ENCODE measurements at regions not wholly inside any gene's neighbourhood (a gene's known extent, or its start where the extent isn't known, plus 50 kb on each side); places are given as distances from the start of the nearest gene placed in this dataset.

DNA sequence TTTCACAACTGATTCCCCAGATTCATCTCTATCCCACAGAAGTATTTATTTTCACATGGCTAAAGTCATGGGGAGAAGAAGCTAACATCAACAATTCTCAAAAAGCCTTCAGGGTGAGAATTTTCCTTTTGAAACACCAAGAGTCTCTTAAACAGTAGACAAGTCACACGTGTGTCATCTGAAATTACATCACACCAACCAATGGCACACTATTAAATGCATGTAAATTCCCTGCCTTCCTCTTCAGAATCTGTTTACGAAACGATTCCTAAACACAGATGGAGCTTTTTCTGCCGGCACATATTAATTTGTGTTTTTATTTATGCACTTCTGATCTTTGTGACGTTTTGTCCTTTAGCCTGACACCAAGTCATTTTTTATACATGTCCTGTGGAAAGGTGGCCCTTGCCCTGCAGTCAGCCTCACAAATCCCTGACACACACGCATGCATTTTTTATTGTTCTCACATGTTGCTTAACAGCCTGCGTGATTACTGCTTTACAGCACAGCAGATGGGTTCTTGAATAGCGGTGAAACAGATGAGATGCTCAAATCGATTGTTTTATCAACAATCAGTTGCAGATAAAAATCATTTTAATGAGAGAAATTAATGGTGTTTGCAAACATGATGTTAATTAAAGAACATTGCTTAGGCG, 735.9 kb upstream of the TENM3 start:
- DNase-seq, result no peak

DNA sequence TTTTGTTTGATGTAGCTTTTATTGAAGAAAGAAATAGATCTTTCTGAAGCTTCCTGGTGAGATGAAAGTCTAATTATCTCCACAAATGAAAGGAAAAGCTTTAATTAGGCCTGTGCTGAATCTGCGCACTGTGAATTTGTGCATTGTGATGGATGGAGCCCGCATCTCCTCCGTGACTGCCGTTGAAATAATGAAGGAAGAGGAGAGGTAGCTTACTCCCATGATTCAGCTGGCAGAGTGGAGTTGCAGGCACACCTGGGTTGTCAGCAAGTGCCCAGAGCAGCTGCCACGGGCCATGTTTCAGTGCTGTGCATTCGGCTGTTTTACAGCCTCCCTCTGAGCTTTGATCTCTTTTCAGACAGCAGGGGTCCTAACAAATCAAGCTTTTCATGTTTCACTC, 735.3 kb upstream of the TENM3 start:
- DNase-seq, result no peak

- no peak for DNase-seq
Observed at GRCh38 chr4:181508601-181509000, 734.6 kb upstream of the TENM3 start.

DNA sequence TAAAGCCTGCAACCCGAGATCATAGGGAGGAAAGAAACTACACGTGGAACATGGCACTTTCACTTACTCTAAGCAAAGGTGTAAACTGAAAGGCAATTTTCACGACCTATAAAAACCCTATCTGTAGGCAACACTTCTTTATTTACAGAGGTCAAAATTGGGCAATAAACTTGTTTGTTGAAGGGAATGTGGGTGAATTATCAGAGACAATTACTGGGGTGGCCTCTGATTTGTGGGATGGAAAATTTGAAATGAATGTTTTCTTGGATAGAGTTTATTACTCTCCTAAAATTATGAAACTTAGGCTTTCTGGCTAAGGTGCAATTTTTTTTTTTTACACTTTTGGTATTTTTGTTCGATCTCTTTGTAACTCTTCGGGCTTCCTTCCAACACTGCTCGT, 734.1 kb upstream of the TENM3 start:
- no peak for DNase-seq

- no peak for DNase-seq
Observed at GRCh38 chr4:181517491-181517890, 725.7 kb upstream of the TENM3 start.

DNA sequence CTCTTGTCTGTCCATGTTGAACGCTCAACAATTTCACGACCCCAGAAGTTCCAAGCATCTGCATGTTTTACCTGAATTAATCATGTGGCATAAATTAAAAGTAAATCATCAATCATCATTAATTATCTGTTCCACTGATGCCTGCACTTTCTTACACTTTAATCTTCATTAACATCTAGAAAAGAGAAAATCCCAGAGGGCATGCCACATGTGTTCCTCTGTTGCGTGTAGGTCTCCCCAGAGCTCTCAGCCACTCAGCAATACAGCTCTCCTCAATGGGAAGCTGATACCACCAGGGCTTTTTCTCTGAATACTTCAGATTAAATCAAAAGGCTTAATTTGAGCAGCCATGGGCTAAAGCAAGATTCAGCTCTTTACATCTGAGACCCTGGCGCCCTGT, 722.4 kb upstream of the TENM3 start:
- no peak for DNase-seq

- DNase-seq, result no peak
Observed at GRCh38 chr4:181523973-181524372, 719.2 kb upstream of the TENM3 start.

DNA sequence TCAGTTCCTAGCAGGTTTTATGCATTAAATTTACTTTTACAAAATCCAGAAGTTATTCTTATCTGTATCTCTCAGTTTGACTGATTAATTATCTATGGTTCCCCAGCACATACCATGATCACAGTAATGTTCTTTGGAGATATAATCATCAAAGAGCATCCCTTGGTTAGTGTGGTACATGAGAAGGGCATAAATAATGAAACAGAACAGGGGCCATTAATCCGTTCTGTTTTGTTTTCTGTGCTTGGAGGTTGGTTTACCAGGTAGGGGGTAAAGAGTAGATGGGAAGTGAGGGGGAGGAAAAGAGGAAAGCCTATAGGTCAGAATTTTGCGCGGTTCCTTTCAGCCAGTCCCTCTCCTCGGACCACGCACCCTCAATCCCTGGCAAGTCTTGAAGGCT, 718.7 kb upstream of the TENM3 start:
- DNase-seq, result no peak

DNA sequence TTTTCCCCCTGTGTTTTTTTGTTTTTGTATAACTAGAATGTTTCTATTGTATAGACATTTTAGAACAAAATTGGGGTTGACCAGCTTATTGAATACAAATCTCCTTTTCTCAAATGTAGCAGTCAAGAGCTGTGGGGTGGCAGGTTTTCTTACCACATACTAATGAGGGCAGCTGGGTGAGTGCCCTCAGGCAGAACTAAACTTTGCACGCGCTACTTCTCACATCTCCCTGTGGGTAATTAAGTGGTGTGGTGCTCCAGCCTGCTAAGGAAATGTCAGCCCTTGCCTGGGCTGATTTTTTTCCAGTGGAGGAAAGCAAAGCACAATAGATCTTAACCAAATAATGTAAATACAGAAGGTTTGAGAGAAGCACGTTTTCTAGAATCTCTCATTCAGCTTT, 717.6 kb upstream of the TENM3 start:
- DNase-seq, result no peak

DNA sequence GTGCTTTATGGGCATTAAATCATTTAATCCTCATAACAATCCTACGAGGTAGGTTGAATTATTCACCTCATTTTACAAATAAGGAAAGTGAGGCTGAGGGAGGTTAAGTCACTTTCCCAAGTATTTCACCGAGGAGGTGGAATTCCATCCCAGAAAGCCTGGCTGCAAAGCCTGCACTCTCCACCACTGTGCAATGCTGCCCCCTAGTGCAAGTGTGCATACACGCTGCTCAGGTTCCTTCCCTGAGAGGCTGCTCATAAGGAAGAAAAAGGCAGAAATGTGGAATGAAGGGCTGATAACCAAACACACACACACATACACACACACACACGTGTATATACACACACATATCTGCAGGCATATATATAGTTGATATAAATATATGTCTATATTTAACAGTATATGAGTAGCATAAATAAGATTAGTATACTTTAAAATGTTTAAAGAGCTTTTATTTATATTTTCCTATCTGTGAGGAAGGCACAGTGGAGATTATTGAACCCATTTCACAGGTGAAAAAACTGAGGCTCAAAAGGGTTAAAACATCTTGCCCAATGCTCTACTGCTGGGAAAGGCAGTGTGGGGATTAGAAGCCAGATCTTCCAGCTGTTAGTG, 714.5 kb upstream of the TENM3 start:
- peak; percentile 33 for DNase-seq

GRCh38 chr4:181529537-181529936, 713.7 kb upstream of the TENM3 start:
- no peak for DNase-seq

GRCh38 chr4:181536196-181536746, 706.9 kb upstream of the TENM3 start:
- DNase-seq, result no peak

- no peak for DNase-seq
Observed at GRCh38 chr4:181536811-181537434, 706.3 kb upstream of the TENM3 start.

GRCh38 chr4:181538431-181538830, 704.8 kb upstream of the TENM3 start:
- no peak for DNase-seq

DNA sequence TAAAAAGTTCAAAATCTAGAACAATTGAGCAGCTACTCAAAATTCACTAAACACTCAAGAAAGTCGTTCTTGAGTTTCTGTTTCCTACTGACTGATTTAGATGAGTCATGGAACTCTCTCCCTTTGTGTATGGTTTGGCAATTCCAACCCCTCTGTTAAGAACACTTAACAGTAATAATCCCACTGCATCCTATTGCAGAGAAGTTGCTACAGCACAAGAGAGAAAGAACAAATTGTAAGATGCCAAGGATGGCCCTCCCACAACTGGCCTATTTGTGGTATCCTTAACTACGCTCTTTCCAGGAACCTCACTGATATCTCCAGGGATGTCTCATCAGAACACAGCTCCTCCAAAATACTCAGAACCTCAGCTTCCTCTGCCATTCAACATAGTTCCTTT, 701.8 kb upstream of the TENM3 start:
- DNase-seq, result no peak

GRCh38 chr4:181548873-181549575, 694.2 kb upstream of the TENM3 start:
- no peak for DNase-seq

- DNase-seq, result no peak
Observed at GRCh38 chr4:181549576-181550188, 693.5 kb upstream of the TENM3 start.

- DNase-seq, result no peak
Observed at GRCh38 chr4:181550381-181550780, 692.8 kb upstream of the TENM3 start.

DNA sequence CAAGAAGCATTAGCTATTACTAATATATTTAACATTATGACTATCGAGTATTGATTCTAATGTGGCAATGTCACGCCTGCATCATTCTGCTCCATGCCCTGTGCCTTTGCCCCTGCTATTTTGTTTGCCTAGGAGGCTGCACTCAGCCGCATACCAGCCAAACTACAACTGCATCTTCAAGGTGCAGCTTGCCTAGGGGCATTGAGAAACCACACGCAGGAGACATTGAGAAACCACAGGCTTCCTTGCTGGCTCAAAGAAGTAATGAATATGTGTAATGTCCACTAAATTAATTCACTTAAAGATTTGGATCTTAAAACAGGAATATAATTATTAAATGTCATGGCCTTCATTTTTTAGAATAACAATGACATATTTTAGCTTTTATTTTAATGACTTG, 683.6 kb upstream of the TENM3 start:
- DNase-seq, result no peak

GRCh38 chr4:181562399-181562798, 680.8 kb upstream of the TENM3 start:
- no peak for DNase-seq

DNA sequence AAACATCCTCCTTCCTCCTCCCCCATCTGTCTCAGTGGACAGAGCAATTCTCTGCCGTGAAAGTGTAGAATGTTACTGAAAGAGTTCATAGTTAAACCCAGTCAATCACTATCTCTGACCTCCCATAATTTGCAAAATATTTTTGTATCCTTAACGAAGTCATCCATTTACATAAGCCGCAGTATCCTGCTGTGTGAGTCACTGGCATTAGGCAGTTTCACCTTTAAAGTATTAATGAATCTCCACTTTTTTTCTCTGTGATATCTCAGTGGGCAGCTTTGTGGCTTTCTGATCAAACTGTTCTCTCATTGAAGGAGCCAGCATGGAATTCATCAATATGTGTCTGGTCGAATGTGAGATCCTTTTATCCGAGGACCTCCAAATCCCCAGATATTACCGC, 678.6 kb upstream of the TENM3 start:
- DNase-seq, result no peak

DNA sequence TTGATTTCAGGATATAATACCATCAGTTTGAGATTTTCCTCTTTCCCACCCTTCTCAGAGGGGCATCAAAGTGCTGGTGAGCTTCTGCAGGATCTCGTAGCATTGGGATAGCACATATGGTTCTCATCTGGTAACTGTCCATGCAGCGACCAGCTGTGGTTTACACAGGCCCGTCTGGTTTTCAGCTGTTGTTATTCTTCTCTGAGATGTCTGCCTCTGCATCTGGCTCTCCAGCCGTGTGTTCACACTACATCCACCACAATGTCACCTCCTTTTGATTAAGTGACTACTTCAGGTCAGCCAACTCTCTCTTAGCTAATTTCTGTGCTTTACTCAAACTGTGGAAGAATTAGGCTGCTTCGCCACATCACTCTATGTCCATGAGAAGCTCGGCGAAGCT, 676.7 kb upstream of the TENM3 start:
- no peak for DNase-seq

GRCh38 chr4:181569553-181569952, 673.6 kb upstream of the TENM3 start:
- no peak for DNase-seq

Data from activated CD4-positive, alpha-beta T cell treated with anti-CD3 and anti-CD28 coated beads, Interleukin-2, amount 50 U/mL, for 48 hours (primary cell).